ENCODE measurements at regions not wholly inside any gene's neighbourhood (a gene's known extent, or its start where the extent isn't known, plus 50 kb on each side); places are given as distances from the start of the nearest gene placed in this dataset.

GRCh38 chr4:159540038-159540437, 437.2 kb downstream of the RAPGEF2 start:
- Histone ChIP-seq H3K27me3 (ENCODE audit: low read depth, low read length) (no peaks in the 10 kb centered on the region), H3K27ac (ENCODE audit: low read length) (no peak overlapping the region), H3K4me3 (ENCODE audit: low read depth in 1 of 2, low read length in 2 of 2) (no peak overlapping the region), H3K9me3 (ENCODE audit: control insufficient read depth in 1 of 2, low read length in 2 of 2) (peaks cover 8 to 9% of the 10 kb centered on the region in 2 donors), H3K36me3 (ENCODE audit: control insufficient read depth in 1 of 2, insufficient read depth in 2 of 2, low read length in 2 of 2) (no peaks in the 10 kb centered on the region), H3K4me1 (ENCODE audit: control insufficient read depth in 1 of 2, insufficient read depth in 2 of 2, low read length in 2 of 2) (no peaks in the 10 kb centered on the region)

GRCh38 chr4:159540501-159540900, 437.6 kb downstream of the RAPGEF2 start:
- H3K4me1 ChIP-seq (ENCODE audit: control insufficient read depth in 1 of 2, insufficient read depth in 2 of 2, low read length in 2 of 2), result no peaks in the 10 kb centered on the region
- H3K27ac ChIP-seq (ENCODE audit: low read length), result no peak overlapping the region
- H3K9me3 ChIP-seq (ENCODE audit: control insufficient read depth in 1 of 2, low read length in 2 of 2), result peaks cover 8 to 9% of the 10 kb centered on the region in 2 donors
- H3K27me3 ChIP-seq (ENCODE audit: low read depth, low read length), result no peaks in the 10 kb centered on the region
- H3K4me3 ChIP-seq (ENCODE audit: low read depth in 1 of 2, low read length in 2 of 2), result no peak overlapping the region
- H3K36me3 ChIP-seq (ENCODE audit: control insufficient read depth in 1 of 2, insufficient read depth in 2 of 2, low read length in 2 of 2), result no peaks in the 10 kb centered on the region

GRCh38 chr4:159541143-159541542, 438.3 kb downstream of the RAPGEF2 start:
- Histone ChIP-seq H3K9me3 (ENCODE audit: control insufficient read depth in 1 of 2, low read length in 2 of 2) (peaks cover 4 to 8% of the 10 kb centered on the region in 2 donors), H3K4me3 (ENCODE audit: low read depth in 1 of 2, low read length in 2 of 2) (no peak overlapping the region), H3K4me1 (ENCODE audit: control insufficient read depth in 1 of 2, insufficient read depth in 2 of 2, low read length in 2 of 2) (no peaks in the 10 kb centered on the region), H3K36me3 (ENCODE audit: control insufficient read depth in 1 of 2, insufficient read depth in 2 of 2, low read length in 2 of 2) (no peaks in the 10 kb centered on the region), H3K27me3 (ENCODE audit: low read depth, low read length) (no peaks in the 10 kb centered on the region), H3K27ac (ENCODE audit: low read length) (no peak overlapping the region)

- no peaks in the 10 kb centered on the region for H3K36me3 ChIP-seq (ENCODE audit: control insufficient read depth in 1 of 2, insufficient read depth in 2 of 2, low read length in 2 of 2)
- peaks cover 0 to 3% of the 10 kb centered on the region in 2 donors for H3K9me3 ChIP-seq (ENCODE audit: control insufficient read depth in 1 of 2, low read length in 2 of 2)
- H3K27ac ChIP-seq (ENCODE audit: low read length), result no peak overlapping the region
- no peaks in the 10 kb centered on the region for H3K4me1 ChIP-seq (ENCODE audit: control insufficient read depth in 1 of 2, insufficient read depth in 2 of 2, low read length in 2 of 2)
- H3K4me3 ChIP-seq (ENCODE audit: low read depth in 1 of 2, low read length in 2 of 2), result no peak overlapping the region
- H3K27me3 ChIP-seq (ENCODE audit: low read depth, low read length), result no peaks in the 10 kb centered on the region
Observed at GRCh38 chr4:159542296-159542695, 439.4 kb downstream of the RAPGEF2 start.

- H3K27me3 ChIP-seq (ENCODE audit: low read depth, low read length), result no peaks in the 10 kb centered on the region
- H3K36me3 ChIP-seq (ENCODE audit: control insufficient read depth in 1 of 2, insufficient read depth in 2 of 2, low read length in 2 of 2), result no peaks in the 10 kb centered on the region
- H3K9me3 ChIP-seq (ENCODE audit: control insufficient read depth in 1 of 2, low read length in 2 of 2), result no peaks in the 10 kb centered on the region
- H3K27ac ChIP-seq (ENCODE audit: low read length), result no peak overlapping the region
- no peaks in the 10 kb centered on the region for H3K4me1 ChIP-seq (ENCODE audit: control insufficient read depth in 1 of 2, insufficient read depth in 2 of 2, low read length in 2 of 2)
- H3K4me3 ChIP-seq (ENCODE audit: low read depth in 1 of 2, low read length in 2 of 2), result no peak overlapping the region
Observed at GRCh38 chr4:159543831-159544230, 441.0 kb downstream of the RAPGEF2 start.

DNA sequence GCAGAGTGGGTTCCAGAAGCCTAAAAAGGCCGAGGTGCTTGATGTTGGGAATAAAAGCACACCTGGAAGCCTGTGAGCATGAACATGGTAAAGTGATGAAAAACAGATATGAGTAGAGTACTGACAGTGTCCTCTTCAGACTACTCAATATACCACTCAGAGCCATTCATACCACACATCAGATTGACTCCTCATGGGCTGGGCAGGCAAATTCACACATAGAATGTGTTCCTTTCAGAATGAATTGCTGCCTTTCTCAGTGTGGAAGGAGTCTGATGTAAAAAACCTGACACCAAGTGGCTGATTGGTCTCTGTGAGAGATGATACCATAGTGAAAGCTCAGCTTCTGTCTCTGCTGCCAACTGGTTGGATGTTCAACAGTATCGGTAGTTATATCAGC, 442.7 kb downstream of the RAPGEF2 start:
- no peak overlapping the region for H3K27ac ChIP-seq (ENCODE audit: low read length)
- no peaks in the 10 kb centered on the region for H3K27me3 ChIP-seq (ENCODE audit: low read depth, low read length)
- no peaks in the 10 kb centered on the region for H3K9me3 ChIP-seq (ENCODE audit: control insufficient read depth in 1 of 2, low read length in 2 of 2)
- H3K4me3 ChIP-seq (ENCODE audit: low read depth in 1 of 2, low read length in 2 of 2), result no peak overlapping the region
- no peaks in the 10 kb centered on the region for H3K4me1 ChIP-seq (ENCODE audit: control insufficient read depth in 1 of 2, insufficient read depth in 2 of 2, low read length in 2 of 2)
- H3K36me3 ChIP-seq (ENCODE audit: control insufficient read depth in 1 of 2, insufficient read depth in 2 of 2, low read length in 2 of 2), result no peaks in the 10 kb centered on the region

- H3K36me3 ChIP-seq (ENCODE audit: control insufficient read depth in 1 of 2, insufficient read depth in 2 of 2, low read length in 2 of 2), result no peaks in the 10 kb centered on the region
- no peak overlapping the region for H3K27ac ChIP-seq (ENCODE audit: low read length)
- H3K27me3 ChIP-seq (ENCODE audit: low read depth, low read length), result no peaks in the 10 kb centered on the region
- H3K4me1 ChIP-seq (ENCODE audit: control insufficient read depth in 1 of 2, insufficient read depth in 2 of 2, low read length in 2 of 2), result no peaks in the 10 kb centered on the region
- no peaks in the 10 kb centered on the region for H3K9me3 ChIP-seq (ENCODE audit: control insufficient read depth in 1 of 2, low read length in 2 of 2)
- no peak overlapping the region for H3K4me3 ChIP-seq (ENCODE audit: low read depth in 1 of 2, low read length in 2 of 2)
Observed at GRCh38 chr4:159547645-159548308, 444.9 kb downstream of the RAPGEF2 start.

- Histone ChIP-seq H3K4me1 (ENCODE audit: control insufficient read depth in 1 of 2, insufficient read depth in 2 of 2, low read length in 2 of 2) (no peaks in the 10 kb centered on the region), H3K27ac (ENCODE audit: low read length) (no peak overlapping the region), H3K9me3 (ENCODE audit: control insufficient read depth in 1 of 2, low read length in 2 of 2) (no peaks in the 10 kb centered on the region), H3K4me3 (ENCODE audit: low read depth in 1 of 2, low read length in 2 of 2) (no peak overlapping the region), H3K36me3 (ENCODE audit: control insufficient read depth in 1 of 2, insufficient read depth in 2 of 2, low read length in 2 of 2) (no peaks in the 10 kb centered on the region), H3K27me3 (ENCODE audit: low read depth, low read length) (no peaks in the 10 kb centered on the region)
Observed at GRCh38 chr4:159549098-159549518, 446.2 kb downstream of the RAPGEF2 start.

- H3K9me3 ChIP-seq (ENCODE audit: control insufficient read depth in 1 of 2, low read length in 2 of 2), result no peaks in the 10 kb centered on the region
- no peaks in the 10 kb centered on the region for H3K27me3 ChIP-seq (ENCODE audit: low read depth, low read length)
- H3K4me1 ChIP-seq (ENCODE audit: control insufficient read depth in 1 of 2, insufficient read depth in 2 of 2, low read length in 2 of 2), result no peaks in the 10 kb centered on the region
- no peaks in the 10 kb centered on the region for H3K36me3 ChIP-seq (ENCODE audit: control insufficient read depth in 1 of 2, insufficient read depth in 2 of 2, low read length in 2 of 2)
- no peak overlapping the region for H3K27ac ChIP-seq (ENCODE audit: low read length)
- no peak overlapping the region for H3K4me3 ChIP-seq (ENCODE audit: low read depth in 1 of 2, low read length in 2 of 2)
Observed at GRCh38 chr4:159551281-159551680, 448.4 kb downstream of the RAPGEF2 start.

DNA sequence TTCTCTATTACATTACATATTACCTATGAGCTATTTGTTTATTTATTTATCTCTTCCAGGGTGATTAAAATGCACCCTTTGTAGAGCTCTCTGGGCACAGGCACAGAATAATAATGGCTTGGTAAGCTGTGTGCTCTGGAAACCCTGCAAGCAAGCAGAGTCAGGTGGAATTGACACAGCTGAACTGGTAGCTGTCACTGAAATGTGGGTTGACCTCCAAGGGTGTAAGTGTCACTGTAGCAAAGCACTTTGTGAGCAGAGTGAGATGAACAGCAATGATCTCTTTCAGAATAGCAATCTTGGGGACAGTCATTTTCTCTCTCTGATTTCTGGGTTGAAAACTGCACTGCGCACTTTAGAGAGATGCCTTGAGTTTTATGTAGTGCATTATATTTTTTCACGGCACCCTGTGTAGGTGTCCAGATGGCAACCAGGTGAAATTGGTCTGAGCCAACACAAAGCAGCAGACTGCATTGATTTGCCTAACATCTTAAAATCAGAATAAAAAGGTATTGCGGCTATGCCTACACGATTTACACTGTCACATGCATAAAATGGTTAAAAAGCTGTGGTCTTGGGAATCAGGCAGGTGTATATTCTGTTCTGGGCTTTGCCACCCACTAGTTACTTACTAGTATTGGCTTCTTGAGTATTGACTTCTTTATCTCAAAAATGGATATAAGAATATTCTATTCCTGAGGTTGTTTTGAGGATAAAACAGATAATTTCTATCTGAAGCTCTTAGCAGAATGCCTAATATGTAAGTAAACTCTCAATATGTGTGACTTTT, 450.3 kb downstream of the RAPGEF2 start:
- H3K27me3 ChIP-seq (ENCODE audit: low read depth, low read length), result no peaks in the 10 kb centered on the region
- no peak overlapping the region for H3K4me3 ChIP-seq (ENCODE audit: low read depth in 1 of 2, low read length in 2 of 2)
- no peaks in the 10 kb centered on the region for H3K36me3 ChIP-seq (ENCODE audit: control insufficient read depth in 1 of 2, insufficient read depth in 2 of 2, low read length in 2 of 2)

DNA sequence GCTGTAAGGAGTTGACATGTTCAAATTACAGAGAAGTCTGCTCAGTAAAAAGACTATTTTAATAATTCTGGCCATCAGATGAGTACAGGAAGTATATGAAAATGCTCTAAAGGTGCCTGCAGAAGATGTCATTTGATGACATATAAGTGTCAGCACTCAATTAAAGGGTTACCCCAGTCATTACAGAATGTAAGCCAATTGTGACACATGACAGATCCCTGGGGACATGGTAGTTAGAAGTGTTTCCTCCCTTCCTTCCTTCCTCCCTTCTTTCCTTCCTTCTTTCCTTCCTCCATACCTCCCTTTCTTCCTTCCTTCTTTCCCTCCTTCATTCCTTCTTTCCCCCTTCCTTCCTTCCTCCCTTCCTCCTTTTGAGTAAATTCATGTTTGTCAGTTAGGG, 453.0 kb downstream of the RAPGEF2 start:
- H3K9me3 ChIP-seq (ENCODE audit: control insufficient read depth in 1 of 2, low read length in 2 of 2), result no peaks in the 10 kb centered on the region
- no peaks in the 10 kb centered on the region for H3K36me3 ChIP-seq (ENCODE audit: control insufficient read depth in 1 of 2, insufficient read depth in 2 of 2, low read length in 2 of 2)
- H3K4me1 ChIP-seq (ENCODE audit: control insufficient read depth in 1 of 2, insufficient read depth in 2 of 2, low read length in 2 of 2), result no peaks in the 10 kb centered on the region
- H3K4me3 ChIP-seq (ENCODE audit: low read depth in 1 of 2, low read length in 2 of 2), result no peak overlapping the region
- no peak overlapping the region for H3K27ac ChIP-seq (ENCODE audit: low read length)
- no peaks in the 10 kb centered on the region for H3K27me3 ChIP-seq (ENCODE audit: low read depth, low read length)

More for the DNA sequence above, 450.3 kb downstream of the RAPGEF2 start:
- no peak overlapping the region for H3K27ac ChIP-seq (ENCODE audit: low read length)
- H3K4me1 ChIP-seq (ENCODE audit: control insufficient read depth in 1 of 2, insufficient read depth in 2 of 2, low read length in 2 of 2), result no peaks in the 10 kb centered on the region
- H3K9me3 ChIP-seq (ENCODE audit: control insufficient read depth in 1 of 2, low read length in 2 of 2), result no peaks in the 10 kb centered on the region
